ENCODE measurements at regions not wholly inside any gene's neighbourhood (a gene's known extent, or its start where the extent isn't known, plus 50 kb on each side); places are given as distances from the start of the nearest gene placed in this dataset.

DNA sequence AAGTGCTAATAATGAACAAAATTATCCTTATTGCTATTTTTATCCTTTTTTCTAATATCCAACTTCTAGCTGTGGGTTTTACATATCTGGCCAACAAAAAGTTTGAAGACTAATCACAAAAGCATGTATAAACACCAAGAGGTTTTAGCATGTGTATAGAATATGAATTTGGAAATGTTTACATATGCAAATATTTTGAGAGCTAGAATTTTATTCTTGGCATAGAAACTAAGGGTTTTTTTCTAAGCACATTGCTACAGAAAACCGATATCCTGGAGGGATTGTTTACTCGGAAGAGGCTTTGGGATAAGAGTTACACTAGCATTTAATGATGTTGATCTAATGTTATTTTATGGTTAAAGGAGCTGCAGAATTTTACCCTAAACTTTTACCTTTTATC is 392.1 kb downstream of the EFNB2 start:
- Histone ChIP-seq H3K4me1 (ENCODE audit: control insufficient read depth in 3 of 3, insufficient read depth in 2 of 3, low read depth in 1 of 3, low read length in 2 of 3) (peaks cover 4 to 26% (median 4%) of the 10 kb centered on the region in 3 donors), H3K4me3 (ENCODE audit: low read depth in 1 of 3, low read length in 3 of 3) (no peak overlapping the region), H3K27me3 (ENCODE audit: control insufficient read depth in 3 of 3, insufficient read depth in 3 of 3, low read length in 3 of 3) (no peaks in the 10 kb centered on the region), H3K9me3 (ENCODE audit: control insufficient read depth in 2 of 2, insufficient read depth in 1 of 2, low read depth in 1 of 2, low read length in 1 of 2) (no peaks in the 10 kb centered on the region), H3K27ac (ENCODE audit: low read depth in 1 of 3, low read length in 2 of 3) (no peak overlapping the region), H3K36me3 (ENCODE audit: control insufficient read depth in 3 of 3, insufficient read depth in 2 of 3, low read depth in 1 of 3, low read length in 3 of 3) (no peaks in the 10 kb centered on the region)
- 54 to 83% (median 77%) methylated on average over 2 of the region's 2 CpGs for WGBS, 3 donors
- no peak for DNase-seq
- FAIRE-seq = no peak

DNA sequence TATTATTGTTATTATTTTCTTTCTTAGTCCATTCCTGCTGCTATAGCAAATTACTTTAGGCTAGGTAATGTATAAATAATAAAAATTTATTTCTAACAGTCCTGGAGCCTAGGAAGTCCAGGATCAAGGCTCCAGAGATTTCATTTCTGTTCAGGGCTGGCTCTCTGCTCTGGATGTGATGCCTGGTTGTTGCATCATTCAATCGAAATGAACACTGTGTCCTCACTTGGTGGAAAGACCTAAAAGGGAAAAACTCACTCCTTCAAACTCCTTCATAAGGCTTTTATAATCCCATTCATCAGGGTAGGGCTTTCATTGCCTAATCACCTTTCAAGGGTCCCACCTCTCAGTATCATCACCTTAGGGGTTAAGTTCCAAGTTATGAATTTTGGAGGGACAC is 395.0 kb downstream of the EFNB2 start:
- Histone ChIP-seq H3K36me3 (ENCODE audit: control insufficient read depth in 3 of 3, insufficient read depth in 2 of 3, low read depth in 1 of 3, low read length in 3 of 3) (no peaks in the 10 kb centered on the region), H3K27ac (ENCODE audit: low read depth in 1 of 3, low read length in 2 of 3) (no peak overlapping the region), H3K4me1 (ENCODE audit: control insufficient read depth in 3 of 3, insufficient read depth in 2 of 3, low read depth in 1 of 3, low read length in 2 of 3) (peaks cover 2 to 10% (median 4%) of the 10 kb centered on the region in 3 donors), H3K4me3 (ENCODE audit: low read depth in 1 of 3, low read length in 3 of 3) (no peak overlapping the region), H3K27me3 (ENCODE audit: control insufficient read depth in 3 of 3, insufficient read depth in 3 of 3, low read length in 3 of 3) (no peaks in the 10 kb centered on the region), H3K9me3 (ENCODE audit: control insufficient read depth in 2 of 2, insufficient read depth in 1 of 2, low read depth in 1 of 2, low read length in 1 of 2) (peaks cover 0 to 3% of the 10 kb centered on the region in 2 donors)
- no peak for DNase-seq
- 82 to 96% (median 93%) methylated on average over 1 of the region's 1 CpG for WGBS, 3 donors
- FAIRE-seq = no peak

DNA sequence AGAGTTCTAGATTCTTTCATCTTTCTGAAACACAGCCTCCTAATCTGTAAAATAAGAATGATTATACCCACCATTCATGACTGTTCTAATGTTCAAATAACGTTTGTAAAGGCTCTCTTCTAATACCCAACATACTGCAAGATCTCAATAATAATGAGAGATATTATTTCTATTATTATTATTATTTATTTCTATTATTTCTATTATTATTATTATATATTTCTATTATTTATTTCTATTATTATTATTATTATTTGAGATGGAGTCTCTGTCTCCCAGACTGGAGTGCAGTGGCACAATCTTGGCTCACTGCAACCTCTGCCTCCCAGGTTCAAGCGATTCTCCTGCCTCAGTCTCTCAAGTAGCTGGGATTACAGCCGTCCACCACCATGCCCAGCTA is 395.5 kb downstream of the EFNB2 start:
- no peak overlapping the region for H3K27ac ChIP-seq (ENCODE audit: low read depth in 1 of 3, low read length in 2 of 3)
- peaks cover 0 to 5% (median 2%) of the 10 kb centered on the region in 3 donors for H3K4me1 ChIP-seq (ENCODE audit: control insufficient read depth in 3 of 3, insufficient read depth in 2 of 3, low read depth in 1 of 3, low read length in 2 of 3)
- 83 to 86% (median 84%) methylated on average over 3 of the region's 3 CpGs for WGBS, 3 donors
- no peaks in the 10 kb centered on the region for H3K36me3 ChIP-seq (ENCODE audit: control insufficient read depth in 3 of 3, insufficient read depth in 2 of 3, low read depth in 1 of 3, low read length in 3 of 3)
- FAIRE-seq = no peak
- DNase-seq = no peak
- H3K27me3 ChIP-seq (ENCODE audit: control insufficient read depth in 3 of 3, insufficient read depth in 3 of 3, low read length in 3 of 3) = no peaks in the 10 kb centered on the region
- H3K9me3 ChIP-seq (ENCODE audit: control insufficient read depth in 2 of 2, insufficient read depth in 1 of 2, low read depth in 1 of 2, low read length in 1 of 2) = peaks cover 0 to 3% of the 10 kb centered on the region in 2 donors
- H3K4me3 ChIP-seq (ENCODE audit: low read depth in 1 of 3, low read length in 3 of 3) = no peak overlapping the region

DNA sequence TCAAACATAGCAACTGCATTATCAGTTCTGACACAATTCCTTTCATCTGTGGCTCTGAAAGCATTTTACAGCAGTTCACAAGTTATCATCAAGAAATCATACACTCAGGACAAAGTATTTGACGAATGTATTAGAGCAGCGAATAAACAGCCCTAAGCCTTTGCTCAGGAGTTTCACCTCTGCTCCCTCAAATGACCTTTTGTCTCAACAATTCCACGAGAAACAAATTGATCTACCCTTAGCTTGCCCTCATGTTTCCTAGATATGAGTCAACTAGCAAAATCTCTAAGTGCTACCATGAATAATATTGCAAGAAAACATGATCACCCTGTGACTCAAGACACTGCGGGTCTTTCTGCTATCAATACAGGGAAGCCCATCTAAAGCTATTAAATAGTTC is 396.1 kb downstream of the EFNB2 start:
- WGBS, 3 donors = 20 to 55% (median 32%) methylated on average over 4 of the region's 4 CpGs
- no peak overlapping the region for H3K4me3 ChIP-seq (ENCODE audit: low read depth in 1 of 3, low read length in 3 of 3)
- peaks cover 0 to 3% of the 10 kb centered on the region in 2 donors for H3K9me3 ChIP-seq (ENCODE audit: control insufficient read depth in 2 of 2, insufficient read depth in 1 of 2, low read depth in 1 of 2, low read length in 1 of 2)
- no peaks in the 10 kb centered on the region for H3K36me3 ChIP-seq (ENCODE audit: control insufficient read depth in 3 of 3, insufficient read depth in 2 of 3, low read depth in 1 of 3, low read length in 3 of 3)
- peak in 1 of 2 donors; percentile 76 for DNase-seq
- H3K4me1 ChIP-seq (ENCODE audit: control insufficient read depth in 3 of 3, insufficient read depth in 2 of 3, low read depth in 1 of 3, low read length in 2 of 3) = peaks cover 0 to 2% (median 0%) of the 10 kb centered on the region in 3 donors
- no peak overlapping the region for H3K27ac ChIP-seq (ENCODE audit: low read depth in 1 of 3, low read length in 2 of 3)
- no peak for FAIRE-seq
- no peaks in the 10 kb centered on the region for H3K27me3 ChIP-seq (ENCODE audit: control insufficient read depth in 3 of 3, insufficient read depth in 3 of 3, low read length in 3 of 3)

DNA sequence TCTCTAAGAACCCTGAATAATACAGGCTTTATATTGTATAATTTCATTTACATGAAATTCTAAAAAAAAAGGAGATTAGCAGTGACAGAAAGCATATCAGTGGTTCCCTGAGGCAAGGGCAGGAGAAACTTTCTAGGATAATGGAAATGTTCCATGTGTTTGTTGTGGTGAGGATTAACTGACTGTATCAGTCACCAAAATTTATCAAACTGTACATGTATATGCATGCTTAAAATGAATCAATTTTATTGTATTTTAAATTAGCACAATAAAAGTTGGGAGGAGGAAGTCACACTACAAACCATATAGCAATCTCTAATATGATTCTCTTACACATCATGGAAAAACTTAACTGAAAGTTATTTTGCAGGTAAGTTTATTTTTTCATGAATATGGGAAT is 396.8 kb downstream of the EFNB2 start:
- peaks cover 0 to 6% of the 10 kb centered on the region in 2 donors for H3K9me3 ChIP-seq (ENCODE audit: control insufficient read depth in 2 of 2, insufficient read depth in 1 of 2, low read depth in 1 of 2, low read length in 1 of 2)
- no peak overlapping the region for H3K4me3 ChIP-seq (ENCODE audit: low read depth in 1 of 3, low read length in 3 of 3)
- no peak overlapping the region for H3K27ac ChIP-seq (ENCODE audit: low read depth in 1 of 3, low read length in 2 of 3)
- FAIRE-seq (no peak), DNase-seq (no peak)
- no peaks in the 10 kb centered on the region for H3K27me3 ChIP-seq (ENCODE audit: control insufficient read depth in 3 of 3, insufficient read depth in 3 of 3, low read length in 3 of 3)
- H3K36me3 ChIP-seq (ENCODE audit: control insufficient read depth in 3 of 3, insufficient read depth in 2 of 3, low read depth in 1 of 3, low read length in 3 of 3) = no peaks in the 10 kb centered on the region
- H3K4me1 ChIP-seq (ENCODE audit: control insufficient read depth in 3 of 3, insufficient read depth in 2 of 3, low read depth in 1 of 3, low read length in 2 of 3) = no peaks in the 10 kb centered on the region

DNA sequence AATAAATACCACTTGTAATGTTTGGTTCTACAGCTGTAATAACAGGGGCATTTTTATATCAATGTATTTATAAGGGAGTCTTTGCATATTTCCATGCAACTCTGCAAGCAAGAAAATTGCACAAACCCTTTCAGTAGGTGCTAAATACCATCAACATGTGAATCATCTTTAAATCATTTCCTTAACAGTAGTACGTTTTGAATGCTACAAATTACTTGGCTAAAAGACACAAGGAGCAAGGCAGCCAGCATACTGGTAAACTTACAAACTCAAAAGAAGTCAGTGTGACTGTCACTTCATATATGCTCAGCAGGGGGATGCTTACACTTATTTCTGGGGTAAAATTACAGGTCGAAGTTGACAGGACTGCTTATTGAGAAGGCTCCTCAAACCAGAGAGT is 402.4 kb downstream of the EFNB2 start:
- Histone ChIP-seq H3K36me3 (ENCODE audit: control insufficient read depth in 3 of 3, insufficient read depth in 2 of 3, low read depth in 1 of 3, low read length in 3 of 3) (no peaks in the 10 kb centered on the region), H3K27ac (ENCODE audit: low read depth in 1 of 3, low read length in 2 of 3) (no peak overlapping the region), H3K27me3 (ENCODE audit: control insufficient read depth in 3 of 3, insufficient read depth in 3 of 3, low read length in 3 of 3) (no peaks in the 10 kb centered on the region), H3K4me1 (ENCODE audit: control insufficient read depth in 3 of 3, insufficient read depth in 2 of 3, low read depth in 1 of 3, low read length in 2 of 3) (peaks cover 0 to 7% (median 3%) of the 10 kb centered on the region in 3 donors), H3K4me3 (ENCODE audit: low read depth in 1 of 3, low read length in 3 of 3) (no peak overlapping the region), H3K9me3 (ENCODE audit: control insufficient read depth in 2 of 2, insufficient read depth in 1 of 2, low read depth in 1 of 2, low read length in 1 of 2) (peaks cover 0 to 8% of the 10 kb centered on the region in 2 donors)
- no peak for DNase-seq
- FAIRE-seq = no peak
- WGBS, 3 donors = 43 to 64% (median 53%) methylated on average over 2 of the region's 2 CpGs

DNA sequence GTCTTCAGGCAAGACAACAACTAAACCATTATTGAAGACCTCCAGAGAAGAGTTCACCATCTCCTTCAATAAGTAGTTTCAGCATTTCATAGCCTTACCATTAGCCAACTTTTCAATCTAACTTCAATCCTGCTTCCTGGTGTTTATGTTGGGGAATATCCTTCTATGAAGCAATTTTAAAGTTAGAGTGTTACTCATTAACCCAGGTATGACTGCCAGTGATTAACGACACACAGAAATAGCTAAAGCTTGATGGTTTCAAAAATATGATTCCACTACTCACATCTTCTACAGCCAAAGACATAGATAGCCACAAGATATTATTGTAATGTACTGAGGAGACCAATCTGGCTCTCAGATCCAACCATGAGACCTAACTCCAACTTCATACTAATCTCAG is 403.2 kb downstream of the EFNB2 start:
- FAIRE-seq (no peak), DNase-seq (peak; percentile 70)
- Histone ChIP-seq H3K27ac (ENCODE audit: low read depth in 1 of 3, low read length in 2 of 3) (peak overlapping the region in 1 of 3 donors; percentile 35), H3K4me3 (ENCODE audit: low read depth in 1 of 3, low read length in 3 of 3) (no peak overlapping the region), H3K27me3 (ENCODE audit: control insufficient read depth in 3 of 3, insufficient read depth in 3 of 3, low read length in 3 of 3) (no peaks in the 10 kb centered on the region), H3K9me3 (ENCODE audit: control insufficient read depth in 2 of 2, insufficient read depth in 1 of 2, low read depth in 1 of 2, low read length in 1 of 2) (peaks cover 0 to 8% of the 10 kb centered on the region in 2 donors), H3K4me1 (ENCODE audit: control insufficient read depth in 3 of 3, insufficient read depth in 2 of 3, low read depth in 1 of 3, low read length in 2 of 3) (peaks cover 0 to 7% (median 3%) of the 10 kb centered on the region in 3 donors), H3K36me3 (ENCODE audit: control insufficient read depth in 3 of 3, insufficient read depth in 2 of 3, low read depth in 1 of 3, low read length in 3 of 3) (no peaks in the 10 kb centered on the region)
- WGBS, 3 donors = 16 to 51% (median 33%) methylated on average over 1 of the region's 1 CpG

DNA sequence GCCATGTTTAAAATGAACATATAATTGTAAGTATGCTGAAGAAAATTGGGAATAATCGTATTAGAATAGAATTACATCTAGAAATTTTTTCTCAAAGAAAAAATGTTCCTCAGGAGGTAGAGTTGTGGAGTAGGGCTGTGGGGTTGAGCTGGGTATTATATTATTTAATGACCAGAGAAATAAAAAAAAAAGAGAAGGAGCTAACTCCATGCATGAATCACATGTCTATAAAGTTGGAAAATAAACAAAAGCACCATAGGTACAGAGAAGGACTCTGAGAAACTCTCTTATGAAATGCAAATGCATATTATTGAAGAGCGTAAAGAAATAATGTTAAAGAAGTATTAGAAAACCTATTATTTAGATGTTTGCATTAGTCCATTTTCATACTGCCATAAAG is 405.5 kb downstream of the EFNB2 start:
- Histone ChIP-seq H3K4me1 (ENCODE audit: control insufficient read depth in 3 of 3, insufficient read depth in 2 of 3, low read depth in 1 of 3, low read length in 2 of 3) (peaks cover 0 to 7% (median 3%) of the 10 kb centered on the region in 3 donors), H3K27ac (ENCODE audit: low read depth in 1 of 3, low read length in 2 of 3) (no peak overlapping the region), H3K27me3 (ENCODE audit: control insufficient read depth in 3 of 3, insufficient read depth in 3 of 3, low read length in 3 of 3) (no peaks in the 10 kb centered on the region), H3K9me3 (ENCODE audit: control insufficient read depth in 2 of 2, insufficient read depth in 1 of 2, low read depth in 1 of 2, low read length in 1 of 2) (peaks cover 0 to 5% of the 10 kb centered on the region in 2 donors), H3K4me3 (ENCODE audit: low read depth in 1 of 3, low read length in 3 of 3) (no peak overlapping the region), H3K36me3 (ENCODE audit: control insufficient read depth in 3 of 3, insufficient read depth in 2 of 3, low read depth in 1 of 3, low read length in 3 of 3) (no peaks in the 10 kb centered on the region)
- DNase-seq (no peak), FAIRE-seq (no peak)
- WGBS, 3 donors = 47 to 70% (median 52%) methylated on average over 2 of the region's 2 CpGs

DNA sequence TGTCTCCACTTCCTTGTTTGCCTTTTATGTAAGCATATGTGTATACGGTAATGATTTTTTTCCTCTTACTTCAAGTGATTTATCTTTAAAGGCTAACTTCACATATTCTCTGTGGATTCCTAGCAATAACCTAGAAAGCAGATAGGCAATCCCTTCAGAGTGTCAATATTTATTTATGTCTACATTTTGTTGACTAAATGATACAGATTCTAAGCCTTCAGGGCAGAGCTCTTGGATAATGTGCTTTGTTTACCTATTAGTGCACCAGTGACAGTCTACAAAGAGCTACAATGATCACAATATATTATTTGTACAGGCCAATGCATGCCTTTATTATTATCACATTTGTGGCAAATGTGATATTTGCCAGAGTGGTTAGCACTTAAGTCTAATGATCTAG is 406.2 kb downstream of the EFNB2 start:
- 46 to 71% (median 54%) methylated on average over 1 of the region's 1 CpG for WGBS, 3 donors
- Histone ChIP-seq H3K9me3 (ENCODE audit: control insufficient read depth in 2 of 2, insufficient read depth in 1 of 2, low read depth in 1 of 2, low read length in 1 of 2) (peaks cover 0 to 5% of the 10 kb centered on the region in 2 donors), H3K27ac (ENCODE audit: low read depth in 1 of 3, low read length in 2 of 3) (no peak overlapping the region), H3K4me3 (ENCODE audit: low read depth in 1 of 3, low read length in 3 of 3) (no peak overlapping the region), H3K4me1 (ENCODE audit: control insufficient read depth in 3 of 3, insufficient read depth in 2 of 3, low read depth in 1 of 3, low read length in 2 of 3) (peaks cover 0 to 7% (median 3%) of the 10 kb centered on the region in 3 donors), H3K36me3 (ENCODE audit: control insufficient read depth in 3 of 3, insufficient read depth in 2 of 3, low read depth in 1 of 3, low read length in 3 of 3) (no peaks in the 10 kb centered on the region), H3K27me3 (ENCODE audit: control insufficient read depth in 3 of 3, insufficient read depth in 3 of 3, low read length in 3 of 3) (no peaks in the 10 kb centered on the region)
- no peak for FAIRE-seq
- DNase-seq = no peak
